Parathyroid adenoma (tissue), 2 donors: ENCODE measurements at regions not wholly inside any gene's neighbourhood (a gene's known extent, or its start where the extent isn't known, plus 50 kb on each side); places are given as distances from the start of the nearest gene placed in this dataset.

Experiments used
- H2AFZ ChIP-seq: fragments of 300-600 bp; sonication (generic); one replicate; pipeline ENCODE4 v1.7.0; 2017; ENCODE audit warnings: antibody characterized with exemption, mild to moderate bottlenecking
- H3K27ac ChIP-seq: fragments of 300-600 bp; sonication (generic); one replicate; pipeline ENCODE4 v1.7.0; 2017
- H3K27me3 ChIP-seq: fragments of 300-600 bp; sonication (generic); one replicate; pipeline ENCODE4 v1.7.0; 2017; ENCODE audit warnings: low read length; ENCODE audit not compliant: control insufficient read depth, insufficient read depth
- H3K36me3 ChIP-seq: fragments of 300-600 bp; sonication (generic); one replicate; pipeline ENCODE4 v1.7.0; 2017; ENCODE audit warnings: low read length; ENCODE audit not compliant: control insufficient read depth, insufficient read depth
- H3K4me1 ChIP-seq: fragments of 300-600 bp; sonication (generic); one replicate; pipeline ENCODE4 v1.7.0; 2017; ENCODE audit warnings: control low read depth
- H3K4me2 ChIP-seq: fragments of 300-600 bp; sonication (generic); one replicate; pipeline ENCODE4 v1.7.0; 2017; ENCODE audit warnings: low read length
- H3K4me3 ChIP-seq: fragments of 300-600 bp; sonication (generic); one replicate; pipeline ENCODE4 v1.7.0; 2017; ENCODE audit warnings: low read depth, low read length
- H3K79me2 ChIP-seq: fragments of 300-600 bp; sonication (generic); one replicate; pipeline ENCODE4 v1.7.0; 2017; ENCODE audit warnings: control low read depth
- H3K9ac ChIP-seq: fragments of 300-600 bp; sonication (generic); one replicate; pipeline ENCODE4 v1.7.0; 2017; ENCODE audit warnings: mild to moderate bottlenecking
- H3K9me3 ChIP-seq: fragments of 300-600 bp; sonication (generic); one replicate; pipeline ENCODE4 v1.7.0; 2017; ENCODE audit warnings: low read length; ENCODE audit not compliant: control insufficient read depth
- TF ChIP-seq, protein P1 (sequence below): fragments of 300-600 bp; sonication (generic); IDR thresholded peaks from one replicate; pipeline ENCODE4 v1.7.0; 2017; ENCODE audit warnings: antibody characterized with exemption, mild to moderate bottlenecking
- donor health status: primary hyperparathyroidism.

DNA sequence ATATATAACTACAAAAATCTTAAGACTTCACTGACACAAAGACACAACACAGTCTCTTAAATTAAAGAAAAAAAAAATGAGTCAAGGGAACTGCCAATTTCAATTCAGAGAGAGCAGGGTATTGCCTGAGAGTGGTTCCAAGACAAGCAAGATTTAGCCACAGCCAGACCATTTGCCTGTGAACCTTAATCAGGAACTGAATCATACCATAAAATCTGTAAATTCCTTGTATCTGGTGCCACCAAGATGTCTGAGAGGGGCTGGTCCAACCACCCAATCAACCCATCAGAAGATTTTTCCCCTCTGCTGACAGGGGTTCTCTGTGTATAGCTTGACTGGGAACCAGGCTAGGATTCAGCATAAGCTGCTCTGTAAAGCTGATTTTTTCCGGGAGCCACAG lies 159.2 kb downstream of the CPEB2 start:
- Histone ChIP-seq H3K36me3 (no peaks in the 10 kb centered on the region), H3K79me2 (peaks cover 23% of the 10 kb centered on the region), H3K9ac (no peak overlapping the region), H3K9me3 (no peaks in the 10 kb centered on the region), H3K27me3 (no peaks in the 10 kb centered on the region), H3K4me2 (no peak overlapping the region), H2AFZ (no peak overlapping the region), H3K27ac (peak overlapping the region; percentile 51), H3K4me3 (no peak overlapping the region), H3K4me1 (peaks cover 19% of the 10 kb centered on the region)
- TF ChIP-seq, protein P1, sequence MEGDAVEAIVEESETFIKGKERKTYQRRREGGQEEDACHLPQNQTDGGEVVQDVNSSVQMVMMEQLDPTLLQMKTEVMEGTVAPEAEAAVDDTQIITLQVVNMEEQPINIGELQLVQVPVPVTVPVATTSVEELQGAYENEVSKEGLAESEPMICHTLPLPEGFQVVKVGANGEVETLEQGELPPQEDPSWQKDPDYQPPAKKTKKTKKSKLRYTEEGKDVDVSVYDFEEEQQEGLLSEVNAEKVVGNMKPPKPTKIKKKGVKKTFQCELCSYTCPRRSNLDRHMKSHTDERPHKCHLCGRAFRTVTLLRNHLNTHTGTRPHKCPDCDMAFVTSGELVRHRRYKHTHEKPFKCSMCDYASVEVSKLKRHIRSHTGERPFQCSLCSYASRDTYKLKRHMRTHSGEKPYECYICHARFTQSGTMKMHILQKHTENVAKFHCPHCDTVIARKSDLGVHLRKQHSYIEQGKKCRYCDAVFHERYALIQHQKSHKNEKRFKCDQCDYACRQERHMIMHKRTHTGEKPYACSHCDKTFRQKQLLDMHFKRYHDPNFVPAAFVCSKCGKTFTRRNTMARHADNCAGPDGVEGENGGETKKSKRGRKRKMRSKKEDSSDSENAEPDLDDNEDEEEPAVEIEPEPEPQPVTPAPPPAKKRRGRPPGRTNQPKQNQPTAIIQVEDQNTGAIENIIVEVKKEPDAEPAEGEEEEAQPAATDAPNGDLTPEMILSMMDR, result no peak

- Histone ChIP-seq H2AFZ (no peak overlapping the region), H3K27ac (peak overlapping the region; percentile 51), H3K4me2 (peak overlapping the region; percentile 29), H3K9me3 (no peaks in the 10 kb centered on the region), H3K4me1 (peaks cover 19% of the 10 kb centered on the region), H3K4me3 (peak overlapping the region; percentile 3), H3K9ac (no peak overlapping the region), H3K79me2 (peaks cover 21% of the 10 kb centered on the region), H3K36me3 (no peaks in the 10 kb centered on the region), H3K27me3 (no peaks in the 10 kb centered on the region)
- TF ChIP-seq, protein P1, result no peak
These were observed 159.8 kb downstream of the CPEB2 start for GRCh38 chr4:15162046-15162445.

GRCh38 chr4:15162465-15163283 lies 160.4 kb downstream of the CPEB2 start:
- Histone ChIP-seq H3K27me3 (no peaks in the 10 kb centered on the region), H3K9ac (no peak overlapping the region)

GRCh38 chr4:15163284-15163645 lies 161.0 kb downstream of the CPEB2 start:
- Histone ChIP-seq H3K27ac (peak overlapping the region; percentile 51), H3K9ac (no peak overlapping the region), H3K4me1 (peaks cover 19% of the 10 kb centered on the region), H3K36me3 (no peaks in the 10 kb centered on the region), H3K4me3 (peak overlapping the region; percentile 17), H3K27me3 (no peaks in the 10 kb centered on the region), H3K4me2 (peak overlapping the region; percentile 35), H3K79me2 (peaks cover 20% of the 10 kb centered on the region), H3K9me3 (no peaks in the 10 kb centered on the region), H2AFZ (no peak overlapping the region)
- TF ChIP-seq, protein P1, result no peak

More at GRCh38 chr4:15162465-15163283, 160.4 kb downstream of the CPEB2 start:
- Histone ChIP-seq H3K79me2 (peaks cover 21% of the 10 kb centered on the region), H3K4me1 (peaks cover 19% of the 10 kb centered on the region), H3K36me3 (no peaks in the 10 kb centered on the region), H3K27ac (peak overlapping the region; percentile 51), H3K4me2 (peak overlapping the region; percentile 35), H2AFZ (no peak overlapping the region), H3K4me3 (peak overlapping the region; percentile 17), H3K9me3 (no peaks in the 10 kb centered on the region)
- TF ChIP-seq, protein P1, result peak; percentile 48

DNA sequence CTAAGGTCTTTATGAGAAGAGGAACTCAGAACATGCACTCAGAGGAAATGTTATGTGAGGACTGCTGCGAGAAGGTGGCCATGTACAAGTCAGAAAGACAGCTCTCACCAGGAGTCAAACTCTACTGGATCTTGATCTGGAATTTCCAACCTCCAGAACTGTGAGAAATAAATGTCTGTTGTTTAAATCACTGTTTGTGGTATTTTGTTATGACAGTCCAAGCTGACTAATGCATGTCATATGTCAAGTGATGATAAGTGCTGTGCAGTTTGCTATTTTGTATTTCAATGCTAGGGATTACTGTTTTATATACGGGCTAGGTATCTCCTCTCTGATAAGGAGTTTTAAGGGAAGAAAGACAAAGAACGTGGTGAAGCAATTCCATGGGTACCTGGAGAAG lies 162.3 kb downstream of the CPEB2 start:
- TF ChIP-seq, protein P1, result no peak

More for the DNA sequence above, 162.3 kb downstream of the CPEB2 start:
- no peak overlapping the region for H3K9ac ChIP-seq
- no peaks in the 10 kb centered on the region for H3K27me3 ChIP-seq
- H3K4me1 ChIP-seq, result peaks cover 16% of the 10 kb centered on the region
- no peaks in the 10 kb centered on the region for H3K36me3 ChIP-seq
- no peaks in the 10 kb centered on the region for H3K9me3 ChIP-seq
- no peak overlapping the region for H3K4me3 ChIP-seq
- no peak overlapping the region for H3K27ac ChIP-seq
- H3K4me2 ChIP-seq, result no peak overlapping the region
- no peak overlapping the region for H2AFZ ChIP-seq
- H3K79me2 ChIP-seq, result peaks cover 12% of the 10 kb centered on the region
